Tibial nerve (tissue), 4 donors: ENCODE measurements at regions not wholly inside any gene's neighbourhood (a gene's known extent, or its start where the extent isn't known, plus 50 kb on each side); places are given as distances from the start of the nearest gene placed in this dataset.

Experiments
- CTCF ChIP-seq, 5 experiments: fragments of 200-600 bp in 3 of 5; fragments of 450-650 bp in 2 of 5; sonication (generic) in 3 of 5; IDR thresholded peaks; one replicate each; pipeline ENCODE4 v1.5.1; 2016 to 2019; ENCODE audit warnings: antibody characterized with exemption in 5 of 5, mild to moderate bottlenecking in 3 of 5, moderate library complexity in 2 of 5
- EP300 ChIP-seq, 2 donors: sonication (generic); formaldehyde crosslinking; IDR thresholded peaks; one replicate each; pipeline ENCODE4 v1.6.1; 2017; ENCODE audit warnings: antibody characterized with exemption in 2 of 2, mild to moderate bottlenecking in 1 of 2
- POLR2A ChIP-seq, 2 donors: fragments of 450-650 bp; IDR thresholded peaks; one replicate each; pipeline ENCODE4 v1.6.1; 2017; ENCODE audit warnings: antibody characterized with exemption in 2 of 2, mild to moderate bottlenecking in 2 of 2, moderate library complexity in 2 of 2

DNA sequence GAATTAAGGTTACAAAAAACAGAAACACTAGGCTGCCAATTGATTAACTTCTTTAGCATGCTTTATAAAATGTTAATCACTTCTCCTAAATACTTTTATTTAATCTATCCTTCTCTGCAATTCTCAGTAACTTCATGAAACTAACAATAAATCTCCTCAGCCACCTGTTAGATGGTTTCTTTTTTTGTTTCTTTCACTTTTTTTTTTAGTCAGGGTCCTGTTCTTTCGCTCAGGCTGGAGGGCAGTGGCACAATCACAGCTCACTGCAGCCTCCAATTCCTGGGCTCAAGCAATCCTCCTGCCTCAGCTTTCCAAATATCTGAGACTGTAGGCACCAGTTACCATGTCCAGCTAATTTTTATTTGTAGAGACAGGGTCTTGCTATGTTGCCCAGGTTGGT lies 213.4 kb upstream of the STK17B start:
- no peak for TF ChIP-seq POLR2A (IDR thresholded peaks at IDR 0.05)
- TF ChIP-seq CTCF (IDR thresholded peaks at IDR 0.05), result no peak
- TF ChIP-seq EP300 (IDR thresholded peaks at IDR 0.05), result no peak
